ENCODE measurements at regions not wholly inside any gene's neighbourhood (a gene's known extent, or its start where the extent isn't known, plus 50 kb on each side); places are given as distances from the start of the nearest gene placed in this dataset.

DNA sequence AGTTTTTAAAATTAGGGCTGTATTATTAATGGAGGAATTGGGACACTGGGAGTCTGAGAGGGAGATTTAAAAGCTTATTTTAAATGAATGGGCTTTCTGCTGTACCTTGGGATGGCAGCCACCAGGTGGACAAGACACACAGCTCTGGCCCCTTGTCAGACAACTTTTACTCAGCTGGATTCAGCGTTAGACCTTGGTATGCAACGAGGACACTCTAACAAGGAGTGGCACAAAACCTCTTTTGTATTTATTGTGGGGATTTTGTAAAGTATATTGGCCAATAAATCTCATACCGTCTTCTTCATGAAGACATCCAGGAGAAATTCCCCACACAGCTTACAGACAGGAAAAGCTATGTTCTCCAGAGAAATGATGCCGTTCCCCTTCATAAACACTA lies 105.7 kb downstream of the LCA5 start:
- no peaks in the 10 kb centered on the region for H3K9me2 ChIP-seq (replicated peaks; ENCODE audit: low read depth, low read length)
- H3K9ac ChIP-seq (ENCODE audit: low read depth, low read length, poor library complexity, severe bottlenecking), result no peak overlapping the region
- no peaks in the 10 kb centered on the region for H4K20me1 ChIP-seq (ENCODE audit: insufficient read depth, low read length, poor library complexity, severe bottlenecking)
- no peak overlapping the region for H2AFZ ChIP-seq (ENCODE audit: low read length)
- TF ChIP-seq, protein P1, sequence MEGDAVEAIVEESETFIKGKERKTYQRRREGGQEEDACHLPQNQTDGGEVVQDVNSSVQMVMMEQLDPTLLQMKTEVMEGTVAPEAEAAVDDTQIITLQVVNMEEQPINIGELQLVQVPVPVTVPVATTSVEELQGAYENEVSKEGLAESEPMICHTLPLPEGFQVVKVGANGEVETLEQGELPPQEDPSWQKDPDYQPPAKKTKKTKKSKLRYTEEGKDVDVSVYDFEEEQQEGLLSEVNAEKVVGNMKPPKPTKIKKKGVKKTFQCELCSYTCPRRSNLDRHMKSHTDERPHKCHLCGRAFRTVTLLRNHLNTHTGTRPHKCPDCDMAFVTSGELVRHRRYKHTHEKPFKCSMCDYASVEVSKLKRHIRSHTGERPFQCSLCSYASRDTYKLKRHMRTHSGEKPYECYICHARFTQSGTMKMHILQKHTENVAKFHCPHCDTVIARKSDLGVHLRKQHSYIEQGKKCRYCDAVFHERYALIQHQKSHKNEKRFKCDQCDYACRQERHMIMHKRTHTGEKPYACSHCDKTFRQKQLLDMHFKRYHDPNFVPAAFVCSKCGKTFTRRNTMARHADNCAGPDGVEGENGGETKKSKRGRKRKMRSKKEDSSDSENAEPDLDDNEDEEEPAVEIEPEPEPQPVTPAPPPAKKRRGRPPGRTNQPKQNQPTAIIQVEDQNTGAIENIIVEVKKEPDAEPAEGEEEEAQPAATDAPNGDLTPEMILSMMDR (conservative IDR thresholded peaks at IDR 0.05; ENCODE audit: low read length), result no peak
- no peak for TF ChIP-seq EZH2phosphoT487 (IDR thresholded peaks at IDR 0.05; ENCODE audit: borderline replicate concordance)
- no peak overlapping the region for H3K4me2 ChIP-seq (ENCODE audit: low read depth, low read length, poor library complexity, severe bottlenecking)
- H3K27me3 ChIP-seq (ENCODE audit: insufficient read depth, low read length, poor library complexity, severe bottlenecking), result no peaks in the 10 kb centered on the region
- no peaks in the 10 kb centered on the region for H3K79me2 ChIP-seq (ENCODE audit: insufficient read depth, low read length)
- H3K36me3 ChIP-seq (ENCODE audit: insufficient read depth, low read length), result no peaks in the 10 kb centered on the region
- H3K4me3 ChIP-seq (ENCODE audit: low read length, poor library complexity, severe bottlenecking), result no peak overlapping the region
- no peaks in the 10 kb centered on the region for H3F3A ChIP-seq (ENCODE audit: low read depth)
- H3K9me3 ChIP-seq (ENCODE audit: insufficient read depth, low read depth, low read length), result no peaks in the 10 kb centered on the region
- no peaks in the 10 kb centered on the region for H3K4me1 ChIP-seq (ENCODE audit: insufficient read depth, low read length, poor library complexity, severe bottlenecking)

DNA sequence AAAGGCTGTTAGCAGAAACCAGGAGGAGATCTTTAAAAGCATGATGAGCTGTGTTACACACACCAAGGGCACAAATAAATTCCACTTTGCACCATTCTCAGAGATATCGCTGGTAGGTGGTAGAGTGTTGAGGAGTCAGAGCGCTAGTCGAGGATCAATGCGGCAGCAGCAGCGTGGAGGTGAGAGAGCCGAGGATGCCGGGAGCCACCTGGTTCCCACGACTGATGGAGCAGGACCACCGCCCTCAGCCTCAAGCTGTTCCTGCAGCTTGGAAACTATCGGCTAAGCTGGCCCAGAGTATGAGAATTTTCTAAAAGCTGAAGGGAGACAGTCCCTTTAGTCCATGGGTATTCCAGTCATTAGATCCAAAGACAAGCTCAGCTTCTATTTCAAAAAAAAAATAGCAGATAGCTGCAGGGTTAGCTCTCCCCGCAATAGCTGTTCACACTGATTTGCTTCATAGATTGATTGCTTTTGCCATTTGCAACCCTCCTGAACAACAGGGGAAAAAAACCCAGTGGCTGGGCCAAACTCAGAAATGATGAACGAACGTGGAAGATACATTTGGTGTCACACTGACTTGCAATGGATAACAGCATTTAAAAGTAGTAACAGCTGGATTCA lies 106.2 kb downstream of the LCA5 start:
- Histone ChIP-seq H3K9me2 (replicated peaks; ENCODE audit: low read depth, low read length) (no peaks in the 10 kb centered on the region), H3K4me2 (ENCODE audit: low read depth, low read length, poor library complexity, severe bottlenecking) (no peak overlapping the region), H3K4me3 (ENCODE audit: low read length, poor library complexity, severe bottlenecking) (no peak overlapping the region), H3K79me2 (ENCODE audit: insufficient read depth, low read length) (no peaks in the 10 kb centered on the region), H3K9ac (ENCODE audit: low read depth, low read length, poor library complexity, severe bottlenecking) (no peak overlapping the region), H3K4me1 (ENCODE audit: insufficient read depth, low read length, poor library complexity, severe bottlenecking) (no peaks in the 10 kb centered on the region), H3F3A (ENCODE audit: low read depth) (no peaks in the 10 kb centered on the region), H3K27me3 (ENCODE audit: insufficient read depth, low read length, poor library complexity, severe bottlenecking) (no peaks in the 10 kb centered on the region), H4K20me1 (ENCODE audit: insufficient read depth, low read length, poor library complexity, severe bottlenecking) (no peaks in the 10 kb centered on the region), H2AFZ (ENCODE audit: low read length) (no peak overlapping the region), H3K9me3 (ENCODE audit: insufficient read depth, low read depth, low read length) (no peaks in the 10 kb centered on the region), H3K36me3 (ENCODE audit: insufficient read depth, low read length) (no peaks in the 10 kb centered on the region)
- no peak for TF ChIP-seq EZH2phosphoT487 (IDR thresholded peaks at IDR 0.05; ENCODE audit: borderline replicate concordance)
- TF ChIP-seq, protein P1 (conservative IDR thresholded peaks at IDR 0.05; ENCODE audit: low read length), result no peak

DNA sequence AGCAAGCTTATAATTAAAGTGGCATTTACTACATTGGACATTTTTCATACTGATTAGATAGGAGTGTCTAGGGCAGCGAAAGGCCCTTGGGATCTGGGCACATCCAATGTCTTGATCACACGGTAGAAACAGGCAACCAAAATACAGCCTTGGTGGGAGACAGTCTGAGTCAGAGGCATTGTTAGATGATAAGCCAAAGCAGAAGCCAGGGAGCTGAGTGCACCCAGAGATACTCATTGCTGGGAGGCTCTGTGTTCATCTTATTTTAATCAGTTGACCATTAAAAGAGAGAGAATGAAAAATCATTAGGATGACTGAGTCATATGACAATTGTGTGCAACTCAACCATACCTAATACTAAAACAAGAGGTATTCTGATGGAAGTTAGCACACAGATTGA lies 109.5 kb downstream of the LCA5 start:
- Histone ChIP-seq H2AFZ (ENCODE audit: low read length) (no peak overlapping the region), H4K20me1 (ENCODE audit: insufficient read depth, low read length, poor library complexity, severe bottlenecking) (no peaks in the 10 kb centered on the region), H3F3A (ENCODE audit: low read depth) (no peaks in the 10 kb centered on the region), H3K4me3 (ENCODE audit: low read length, poor library complexity, severe bottlenecking) (no peak overlapping the region), H3K27me3 (ENCODE audit: insufficient read depth, low read length, poor library complexity, severe bottlenecking) (no peaks in the 10 kb centered on the region), H3K9ac (ENCODE audit: low read depth, low read length, poor library complexity, severe bottlenecking) (no peak overlapping the region), H3K4me1 (ENCODE audit: insufficient read depth, low read length, poor library complexity, severe bottlenecking) (no peaks in the 10 kb centered on the region), H3K4me2 (ENCODE audit: low read depth, low read length, poor library complexity, severe bottlenecking) (no peak overlapping the region), H3K9me3 (ENCODE audit: insufficient read depth, low read depth, low read length) (no peaks in the 10 kb centered on the region), H3K79me2 (ENCODE audit: insufficient read depth, low read length) (no peaks in the 10 kb centered on the region), H3K36me3 (ENCODE audit: insufficient read depth, low read length) (no peaks in the 10 kb centered on the region), H3K9me2 (replicated peaks; ENCODE audit: low read depth, low read length) (no peaks in the 10 kb centered on the region)
- TF ChIP-seq, protein P1 (conservative IDR thresholded peaks at IDR 0.05; ENCODE audit: low read length), result no peak
- TF ChIP-seq EZH2phosphoT487 (IDR thresholded peaks at IDR 0.05; ENCODE audit: borderline replicate concordance), result no peak
